HepG2 (cell line): ENCODE measurements at regions not wholly inside any gene's neighbourhood (a gene's known extent, or its start where the extent isn't known, plus 50 kb on each side); places are given as distances from the start of the nearest gene placed in this dataset.

ENCODE experiments used
- ATAC-seq: fragments of 200-7000 bp; cut with Tn5 transposase; 3 replicates; pipeline ENCODE4 v1.9.1; 2020; ENCODE audit warnings: mild to moderate bottlenecking, moderate library complexity
- BruUV-seq: library from RNA; stranded (reverse); fragments of 400-500 nt; replicated peaks from 2 replicates; lab custom pipeline; 2021; lab: Mats Ljungman, UMichigan
- CTCF ChIA-PET: fragments of 300-600 bp; formaldehyde crosslinking; extraction: SDS; loops from one replicate; lab custom pipeline; 2021; ENCODE audit warnings: low total read pairs, inconsistent platforms, low intra/inter-chr PET ratio; lab: Yijun Ruan, JAX
- POLR2A ChIA-PET: fragments of 350-600 bp; sonication (Branson Sonifier 250); formaldehyde crosslinking; loops from one replicate; lab custom pipeline; 2020; ENCODE audit warnings: antibody characterized with exemption, inconsistent platforms; lab: Yijun Ruan, JAX
- DNase-seq: peaks from one replicate; pipeline ENCODE4 v3.0.0-alpha.2; 2015; ENCODE audit warnings: low spot score
- FAIRE-seq: peaks from 3 replicates; lab custom pipeline; 2011; peaks lifted over from hg19 to GRCh38; lab: Jason Lieb, UNC
- H2AFZ ChIP-seq: one replicate; pipeline ENCODE4 v1.6.1; 2011; ENCODE audit warnings: low read length, inconsistent platforms
- H3K27ac ChIP-seq: fragments of 300-600 bp; 3 replicates; pipeline ENCODE4 v1.8.0; 2011; ENCODE audit warnings: mixed run types, mild to moderate bottlenecking, mixed read lengths, low read length, inconsistent platforms; ENCODE audit not compliant: insufficient read depth; ENCODE audit errors: extremely low read length
- H3K27me3 ChIP-seq, 2 experiments: fragments of 200-600 bp in 1 of 2; 2 replicates in 1 of 2; 3 replicates in 1 of 2; pipeline versions ENCODE4 v1.6.0 to v1.8.0; 2011; ENCODE audit warnings: low read length in 2 of 2, mild to moderate bottlenecking in 2 of 2, moderate library complexity in 2 of 2, inconsistent platforms in 1 of 2; ENCODE audit not compliant: insufficient read depth in 2 of 2, control insufficient read depth in 1 of 2
- H3K36me3 ChIP-seq, 2 experiments: fragments of 200-600 bp in 1 of 2; replicated peaks in 1 of 2; 2 replicates in 1 of 2; 3 replicates in 1 of 2; pipeline versions ENCODE4 v1.5.1 to v1.8.0; 2011; ENCODE audit warnings: low read length in 2 of 2, inconsistent platforms in 1 of 2; ENCODE audit not compliant: insufficient read depth in 2 of 2, control insufficient read depth in 1 of 2
- H3K4me1 ChIP-seq: 2 replicates; pipeline ENCODE4 v1.5.1; 2012; ENCODE audit warnings: low read length, inconsistent platforms; ENCODE audit not compliant: insufficient read depth
- H3K4me2 ChIP-seq: 2 replicates; pipeline ENCODE4 v1.6.0; 2011; ENCODE audit warnings: low read depth, low read length, inconsistent platforms
- H3K4me3 ChIP-seq, 3 experiments: fragments of 200-600 bp in 1 of 3; sonication (generic), shearing (Covaris generic) in 1 of 3; replicated peaks in 1 of 3; 2 replicates each; pipeline ENCODE4 v1.5.1; 2011 to 2016; ENCODE audit warnings: low read length in 3 of 3, inconsistent platforms in 2 of 3, low read depth in 2 of 3, mild to moderate bottlenecking in 2 of 3, control low read depth in 1 of 3, mixed read lengths in 1 of 3; ENCODE audit not compliant: insufficient read depth in 1 of 3
- H3K79me2 ChIP-seq: one replicate; pipeline ENCODE4 v1.6.1; 2011; ENCODE audit warnings: low read length, inconsistent platforms; ENCODE audit not compliant: insufficient read depth
- H3K9ac ChIP-seq: 2 replicates; pipeline ENCODE4 v1.6.0; 2011; ENCODE audit warnings: mild to moderate bottlenecking, low read depth, low read length, inconsistent platforms; ENCODE audit not compliant: insufficient read depth
- H3K9me3 ChIP-seq: 2 replicates; pipeline ENCODE4 v1.5.1; 2012; ENCODE audit warnings: mild to moderate bottlenecking, low read length
- H4K20me1 ChIP-seq: 2 replicates; pipeline ENCODE4 v1.6.0; 2011; ENCODE audit warnings: inconsistent platforms, mild to moderate bottlenecking, low read length, moderate library complexity; ENCODE audit not compliant: insufficient read depth
- CREB1 ChIP-seq, 2 experiments: fragments of 450-650 bp in 1 of 2; IDR thresholded peaks; 2 replicates each; pipeline ENCODE4 v1.6.1; 2016 to 2017; ENCODE audit warnings: control low read depth in 1 of 2, mild to moderate bottlenecking in 1 of 2, missing compliant biosample characterization in 1 of 2, missing genetic modification characterization in 1 of 2
- FLYWCH1 ChIP-seq: sonication (generic); formaldehyde crosslinking; IDR thresholded peaks from 2 replicates; pipeline ENCODE4 v1.8.1; 2023; ENCODE audit warnings: mild to moderate bottlenecking, missing genetic modification reagents
- HNF1B ChIP-seq: sonication (generic); formaldehyde crosslinking; IDR thresholded peaks from 2 replicates; pipeline ENCODE4 v1.5.1; 2020; ENCODE audit warnings: mild to moderate bottlenecking, moderate library complexity, missing genetic modification reagents
- KDM1A ChIP-seq: IDR thresholded peaks from 2 replicates; pipeline ENCODE4 v1.6.1; 2016; ENCODE audit warnings: missing compliant biosample characterization
- KDM6A ChIP-seq: IDR thresholded peaks from 2 replicates; pipeline ENCODE4 v1.6.1; 2016; ENCODE audit warnings: low read depth
- KMT2A ChIP-seq: sonication (generic); formaldehyde crosslinking; IDR thresholded peaks from 2 replicates; pipeline ENCODE4 v1.4.0; 2020; ENCODE audit warnings: missing genetic modification reagents
- MLLT10 ChIP-seq: sonication (generic); formaldehyde crosslinking; IDR thresholded peaks from 2 replicates; pipeline ENCODE4 v1.4.0; 2020; ENCODE audit warnings: missing genetic modification reagents
- RELA ChIP-seq: sonication (generic); formaldehyde crosslinking; IDR thresholded peaks from 2 replicates; pipeline ENCODE4 v1.4.0; 2020; ENCODE audit warnings: missing genetic modification reagents
- TFE3 ChIP-seq: IDR thresholded peaks from 2 replicates; pipeline ENCODE4 v1.6.1; 2016
- THRA ChIP-seq: sonication (generic); formaldehyde crosslinking; IDR thresholded peaks from 2 replicates; pipeline ENCODE4 v1.4.0; 2020; ENCODE audit warnings: missing genetic modification reagents, borderline replicate concordance
- TOE1 ChIP-seq: sonication (generic); formaldehyde crosslinking; IDR thresholded peaks from 2 replicates; pipeline ENCODE4 v1.4.0; 2020; ENCODE audit warnings: mild to moderate bottlenecking, missing genetic modification reagents
- ZNF234 ChIP-seq: sonication (generic); formaldehyde crosslinking; conservative IDR thresholded peaks from 2 replicates; pipeline ENCODE4 v1.5.1; 2020; ENCODE audit warnings: mild to moderate bottlenecking, missing genetic modification reagents
- ZNF350 ChIP-seq: sonication (generic); formaldehyde crosslinking; IDR thresholded peaks from 2 replicates; pipeline ENCODE4 v1.4.0; 2020; ENCODE audit warnings: mild to moderate bottlenecking, low read depth, missing genetic modification reagents, borderline replicate concordance
- ZNF362 ChIP-seq: sonication (generic); formaldehyde crosslinking; IDR thresholded peaks from 2 replicates; pipeline ENCODE4 v1.4.0; 2020; ENCODE audit warnings: missing genetic modification reagents, mild to moderate bottlenecking, borderline replicate concordance
- ZNF652 ChIP-seq: IDR thresholded peaks from 2 replicates; pipeline ENCODE4 v1.6.1; 2016; ENCODE audit warnings: low read depth, borderline replicate concordance
- ZNF672 ChIP-seq: sonication (generic); formaldehyde crosslinking; IDR thresholded peaks from 2 replicates; pipeline ENCODE4 v1.8.1; 2022; ENCODE audit warnings: missing genetic modification reagents
- ZNF790 ChIP-seq: sonication (generic); formaldehyde crosslinking; IDR thresholded peaks from 2 replicates; pipeline ENCODE4 v1.8.0; 2022; ENCODE audit warnings: missing genetic modification reagents, mild to moderate bottlenecking, borderline replicate concordance
- ZNF891 ChIP-seq: sonication (generic); formaldehyde crosslinking; IDR thresholded peaks from 2 replicates; pipeline ENCODE4 v1.5.0; 2020; ENCODE audit warnings: mild to moderate bottlenecking, missing genetic modification reagents
- ZSCAN5A ChIP-seq: sonication (generic); formaldehyde crosslinking; IDR thresholded peaks from 2 replicates; pipeline ENCODE4 v1.8.0; 2022; ENCODE audit warnings: mild to moderate bottlenecking, missing genetic modification reagents, borderline replicate concordance
- WGBS: methylation state at CpG from one replicate; pipeline ENCODE4 v1.1.6; 2017; ENCODE audit warnings: low lambda C conversion rate; 5-methylcytosine and 5-hydroxymethylcytosine counted together
- in situ Hi-C: cut with HindIII; loops from 2 replicates; pipeline ENCODE4 v1.10.0; 2017; ENCODE audit warnings: low pct_unique_long_range_greater_than_20kb; ENCODE audit not compliant: extremely low pct_ligation_motif_present
- intact Hi-C: fragments of 100-400 bp; cut with micrococcal nuclease; formaldehyde crosslinking; loops from one replicate; pipeline ENCODE4 v1.10.0; 2022; ENCODE audit not compliant: unreplicated experiment

- no peak for TF ChIP-seq ZNF362
- no peak for TF ChIP-seq ZNF234 (CRISPR knock-in tag)
- TF ChIP-seq RELA (CRISPR knock-in tag), result no peak
Observed at GRCh38 chr7:67781841-67782240, 785.2 kb downstream of the TYW1 start (continued).

GRCh38 chr7:67786021-67786420, 789.4 kb downstream of the TYW1 start:
- H2AFZ ChIP-seq, result no peak overlapping the region
- H4K20me1 ChIP-seq, result no peaks in the 10 kb centered on the region
- H3K36me3 ChIP-seq, result no peaks in the 10 kb centered on the region
- POLR2A ChIA-PET, result no interaction called here
- no peaks in the 10 kb centered on the region for H3K79me2 ChIP-seq
- no peaks in the 10 kb centered on the region for H3K4me1 ChIP-seq
- H3K27ac ChIP-seq, result no peak overlapping the region
- in situ Hi-C loops, result no loop called here
- no TSS peak for BruUV-seq
- H3K9me3 ChIP-seq, result no peaks in the 10 kb centered on the region
- H3K9ac ChIP-seq, result no peak overlapping the region
- 60% methylated on average over 2 of the region's 6 CpGs for WGBS
- ATAC-seq (no peak), DNase-seq (no peak), FAIRE-seq (no peak)
- intact Hi-C loops, result no loop called here
- H3K27me3 ChIP-seq, result peaks cover 1 to 5% of the 10 kb centered on the region in 2 experiments; a peak in 1 of 5 replicates
- no peak overlapping the region for H3K4me2 ChIP-seq
- H3K4me3 ChIP-seq, result no peak overlapping the region
- CTCF ChIA-PET, result no interaction called here
- TF ChIP-seq THRA (CRISPR knock-in tag) (no peak), TOE1 (CRISPR knock-in tag) (no peak), ZNF790 (CRISPR knock-in tag) (no peak), KMT2A (CRISPR knock-in tag) (no peak), ZSCAN5A (no peak), KDM6A (CRISPR knock-in tag) (no peak), CREB1 (IDR thresholded peaks at IDR 0.05) (no peak), CREB1 (CRISPR knock-in tag; IDR thresholded peaks at IDR 0.05) (no peak), HNF1B (CRISPR knock-in tag) (no peak), ZNF652 (CRISPR knock-in tag) (no peak), KDM1A (CRISPR knock-in tag) (no peak), FLYWCH1 (no peak), ZNF672 (CRISPR knock-in tag) (no peak), TFE3 (no peak), ZNF891 (CRISPR knock-in tag) (no peak), ZNF350 (CRISPR knock-in tag) (no peak), MLLT10 (CRISPR knock-in tag) (no peak)
